ENCODE measurements at regions not wholly inside any gene's neighbourhood (a gene's known extent, or its start where the extent isn't known, plus 50 kb on each side); places are given as distances from the start of the nearest gene placed in this dataset.

- DNase-seq (ENCODE audit: low read depth in 2 of 2): no peak
These were observed 80.5 kb downstream of the CLDN34 start for GRCh38 chrX:10047631-10048030.

GRCh38 chrX:10048076-10048475 is 80.9 kb downstream of the CLDN34 start:
- DNase-seq (ENCODE audit: low read depth in 2 of 2): no peak

- DNase-seq (ENCODE audit: low read depth in 2 of 2): no peak
These were observed 81.5 kb downstream of the CLDN34 start for GRCh38 chrX:10048707-10049106.

- DNase-seq (ENCODE audit: low read depth in 2 of 2): no peak
These were observed 82.1 kb downstream of the CLDN34 start for GRCh38 chrX:10049236-10049635.

DNA sequence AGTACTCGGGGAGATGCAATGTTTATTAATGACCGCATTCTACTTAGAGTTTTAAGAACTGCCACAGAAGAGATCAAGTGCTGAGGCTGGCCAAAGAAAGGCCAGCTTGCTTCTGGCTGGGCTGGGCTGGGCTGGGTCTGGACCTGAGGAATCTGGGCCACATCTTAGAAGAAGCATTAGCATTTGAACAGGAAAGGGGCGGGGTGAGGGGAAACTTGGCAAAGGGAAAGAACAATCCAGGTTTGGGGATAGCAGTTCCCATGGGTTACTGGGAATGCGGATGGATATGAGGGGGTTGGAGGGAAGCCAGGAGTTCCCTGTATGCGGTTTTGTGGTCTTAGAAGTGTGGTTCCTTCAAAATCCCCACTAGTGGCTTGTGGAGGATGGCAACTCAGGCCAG is 83.3 kb downstream of the CLDN34 start:
- DNase-seq (ENCODE audit: low read depth in 2 of 2): no peak

DNA sequence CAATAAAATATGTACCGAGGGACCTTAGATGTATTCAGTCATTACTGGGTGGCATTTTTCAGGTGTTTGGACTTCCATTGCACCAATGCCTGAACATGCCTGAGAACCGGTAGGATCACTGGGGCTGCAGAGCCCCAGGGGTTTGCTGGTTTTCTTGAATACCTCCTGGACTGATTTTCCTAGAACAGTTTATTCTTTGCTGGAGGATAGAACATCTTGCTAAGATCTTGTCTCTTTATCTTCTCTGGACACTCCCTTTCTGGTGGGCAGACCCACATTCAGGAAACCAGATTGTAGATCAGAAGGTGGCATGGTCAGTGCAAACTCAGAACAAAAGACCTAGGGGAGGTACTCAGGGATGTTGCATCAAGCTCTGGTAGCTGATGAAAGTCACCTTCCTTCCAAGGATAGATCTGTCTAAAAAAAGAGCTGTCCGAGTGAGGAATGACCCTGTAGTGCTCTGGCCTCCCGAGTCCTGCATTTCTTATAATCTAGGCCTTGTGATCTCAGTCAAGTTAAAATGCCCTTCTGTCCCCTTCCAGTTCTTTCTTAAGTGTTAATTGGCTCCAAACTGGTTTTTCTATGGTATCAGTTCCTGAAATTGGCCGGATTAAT is 84.8 kb downstream of the CLDN34 start:
- no peak for DNase-seq (ENCODE audit: low read depth in 2 of 2)

- no peak for DNase-seq (ENCODE audit: low read depth in 2 of 2)
These were observed 85.9 kb downstream of the CLDN34 start for GRCh38 chrX:10052906-10053625.

DNA sequence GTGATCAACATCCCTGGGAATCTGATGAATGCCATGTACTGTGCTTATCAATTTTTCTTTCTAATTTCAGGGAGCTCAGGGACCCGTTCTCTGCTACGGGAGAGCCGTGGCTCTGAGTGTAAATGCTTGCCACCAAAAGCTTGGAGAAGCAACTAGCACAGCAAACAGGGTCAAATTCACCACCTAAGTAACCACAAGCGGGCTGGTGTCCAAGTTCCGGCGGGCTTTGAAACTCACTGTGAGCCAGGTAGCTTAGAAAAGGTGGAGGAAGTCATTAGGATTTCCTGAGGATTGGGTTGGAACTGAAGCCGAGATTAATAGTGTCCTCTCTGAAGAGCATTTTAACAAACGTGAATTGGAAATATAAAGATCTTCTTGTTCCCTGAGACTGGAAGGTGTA is 87.2 kb downstream of the CLDN34 start:
- DNase-seq (ENCODE audit: low read depth in 2 of 2): no peak

- no peak for DNase-seq (ENCODE audit: low read depth in 2 of 2)
These were observed 88.3 kb downstream of the CLDN34 start for GRCh38 chrX:10055430-10055829.

DNA sequence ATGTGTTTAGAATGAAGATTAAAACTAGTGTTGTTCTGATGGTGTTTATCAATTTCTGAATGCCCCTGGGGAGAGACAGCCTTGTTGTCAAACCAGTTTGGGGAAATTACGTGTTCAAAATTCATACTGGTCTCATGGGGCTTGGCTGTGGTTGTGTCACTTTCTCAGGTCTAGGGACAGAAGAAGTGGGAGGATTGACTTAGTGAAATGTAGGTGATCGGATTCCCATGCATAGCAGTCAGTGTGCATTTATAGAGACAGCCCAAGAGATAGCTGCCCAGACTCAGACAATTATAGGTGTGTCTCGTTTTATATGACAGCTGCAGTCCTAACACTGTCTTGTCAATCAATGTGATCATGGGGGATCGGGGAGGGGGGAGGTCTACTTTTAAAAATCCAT is 94.4 kb upstream of the CLCN4 start:
- no peak for DNase-seq (ENCODE audit: low read depth in 2 of 2)

DNA sequence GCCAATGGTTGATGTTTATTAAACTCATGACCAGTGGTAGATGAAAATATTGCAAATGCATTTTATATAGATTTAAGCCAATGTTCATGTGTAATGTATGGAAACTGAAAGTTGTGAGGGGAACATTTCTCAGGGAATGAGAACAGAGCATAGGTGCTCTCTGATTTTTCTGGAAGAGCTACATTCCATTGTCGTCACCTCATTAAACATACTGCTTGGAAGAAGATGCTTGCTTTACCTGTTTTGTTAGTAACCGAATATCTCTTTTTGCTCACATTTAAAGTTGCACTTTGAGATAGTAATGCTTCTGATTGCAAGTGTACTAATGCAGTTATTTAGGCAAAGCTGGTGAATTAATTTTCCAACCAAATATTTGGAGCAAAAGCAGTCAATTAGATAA is 93.8 kb upstream of the CLCN4 start:
- DNase-seq (ENCODE audit: low read depth in 2 of 2): no peak

- no peak for DNase-seq (ENCODE audit: low read depth in 2 of 2)
These were observed 92.0 kb upstream of the CLCN4 start for GRCh38 chrX:10064736-10065135.

- no peak for DNase-seq (ENCODE audit: low read depth in 2 of 2)
These were observed 85.9 kb upstream of the CLCN4 start for GRCh38 chrX:10070714-10071436.

DNA sequence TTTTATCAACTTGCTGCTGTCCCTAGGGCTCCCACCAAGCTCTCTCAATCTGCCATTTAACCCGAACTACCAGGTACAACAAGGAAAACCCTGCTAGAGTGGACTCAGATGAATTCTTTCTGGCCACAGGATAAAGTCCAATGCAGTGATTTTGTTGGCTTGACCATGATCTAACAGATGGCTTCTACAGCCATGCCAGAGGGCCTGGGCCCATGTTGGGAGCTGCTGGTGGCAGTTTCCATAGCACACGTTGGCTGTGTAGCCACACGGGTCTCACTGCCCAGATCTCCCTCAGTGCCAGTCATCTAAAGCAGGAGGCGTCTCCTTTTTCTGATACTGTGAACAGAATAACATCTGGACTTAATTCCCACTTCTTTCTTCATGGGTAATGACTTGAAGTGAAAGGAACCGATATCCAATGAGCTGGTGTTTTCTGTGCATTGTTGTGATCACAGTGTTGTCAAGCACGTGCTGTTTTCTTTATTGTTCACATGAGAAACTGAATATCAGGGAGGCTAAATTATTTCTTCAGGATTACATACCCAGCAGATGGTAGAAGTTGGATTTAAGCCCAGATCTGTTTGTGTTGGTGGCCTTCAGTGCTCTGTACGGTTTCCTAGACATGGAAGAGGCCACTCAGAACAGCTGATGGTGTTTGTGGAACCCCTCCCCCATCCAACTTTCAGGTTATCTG is 85.2 kb upstream of the CLCN4 start:
- no peak for DNase-seq (ENCODE audit: low read depth in 2 of 2)

DNA sequence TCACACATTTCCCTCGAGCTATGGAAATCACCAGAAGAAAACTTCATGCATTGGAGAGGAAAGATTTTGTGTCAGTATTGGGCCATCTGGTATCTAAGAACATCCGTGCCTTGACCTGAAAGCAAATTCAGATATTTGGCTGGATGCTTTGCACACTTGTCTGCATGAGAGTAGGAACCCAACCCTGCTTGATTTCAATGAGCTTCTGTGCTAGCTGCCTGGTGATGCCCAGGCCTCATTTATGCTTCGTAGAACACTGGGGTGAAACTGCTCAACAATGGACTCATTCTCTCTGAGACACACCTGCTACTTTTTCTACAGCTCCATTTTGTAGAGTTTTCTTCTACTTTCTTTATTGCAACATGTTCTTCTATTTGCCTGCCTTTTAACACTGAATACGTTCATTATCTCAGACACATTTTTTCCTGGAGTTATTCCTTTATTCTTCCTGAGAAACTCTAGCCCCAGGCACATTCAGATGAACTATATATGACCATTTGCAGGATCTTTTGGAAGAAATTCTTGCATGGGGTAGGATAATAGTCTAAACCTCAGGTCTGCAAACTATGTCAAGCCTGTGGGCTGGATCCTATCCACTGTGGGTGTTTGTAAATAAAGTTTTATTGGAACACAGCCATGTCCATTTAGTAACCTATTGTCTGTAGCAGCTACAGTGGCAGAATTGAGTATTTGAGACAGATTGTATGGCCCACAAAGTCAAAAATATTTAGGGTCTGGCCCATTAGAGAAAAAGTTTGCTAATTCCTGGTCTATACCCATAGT is 83.8 kb upstream of the CLCN4 start:
- DNase-seq (ENCODE audit: low read depth in 2 of 2): no peak

- DNase-seq (ENCODE audit: low read depth in 2 of 2): no peak
These were observed 83.1 kb upstream of the CLCN4 start for GRCh38 chrX:10073671-10074070.

DNA sequence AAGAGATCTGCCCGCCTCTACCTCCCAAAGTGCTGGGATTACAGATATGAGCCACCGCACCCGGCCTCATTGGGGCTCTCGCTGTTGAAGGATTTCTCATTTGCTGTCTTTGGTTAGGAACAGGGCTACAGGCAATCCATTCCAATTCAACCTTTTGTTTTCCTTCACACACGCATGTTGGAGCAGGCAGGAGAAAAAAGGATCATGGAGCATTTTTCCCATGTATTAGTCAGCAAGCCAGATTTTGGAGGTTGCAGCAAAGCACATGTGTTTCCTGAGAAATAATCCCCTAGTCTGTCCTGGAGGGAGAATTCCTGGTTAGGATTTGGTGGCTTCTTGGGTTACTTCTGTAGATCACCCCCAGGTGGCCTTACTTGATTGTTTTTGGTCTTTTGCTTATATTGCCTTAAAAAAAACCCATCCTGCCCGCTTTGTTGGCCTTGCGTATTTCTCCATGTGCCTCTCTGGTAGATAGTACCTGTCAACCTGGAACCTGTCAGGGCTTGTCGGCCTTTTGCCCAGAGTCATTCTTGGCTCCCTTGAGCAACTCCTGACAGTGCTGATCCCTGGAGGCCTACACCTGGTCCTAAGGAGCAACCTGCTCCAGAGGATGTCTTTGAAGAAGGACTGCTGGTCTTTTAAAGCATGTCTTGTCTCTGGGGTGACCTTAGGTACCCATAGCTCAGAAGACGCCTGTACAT is 82.4 kb upstream of the CLCN4 start:
- no peak for DNase-seq (ENCODE audit: low read depth in 2 of 2)

DNA sequence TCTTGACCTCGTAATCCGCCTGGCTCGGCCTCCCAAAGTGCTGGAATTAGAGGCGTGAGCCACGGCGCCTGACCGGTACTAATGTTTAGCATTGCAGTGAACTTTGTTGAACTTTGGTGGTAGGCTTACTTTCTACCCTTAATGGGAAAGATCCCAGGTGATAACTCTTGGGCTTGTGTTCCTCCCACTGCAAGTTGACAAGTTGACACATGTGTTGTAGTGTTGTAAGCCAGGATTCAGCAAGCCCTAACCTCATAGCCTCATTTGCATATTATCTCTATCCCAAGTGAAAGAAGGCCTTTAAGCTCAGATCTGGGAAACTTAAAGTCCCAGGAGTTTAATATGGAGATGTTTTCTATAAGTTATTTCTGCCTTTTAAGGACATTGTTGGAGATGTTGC is 80.0 kb upstream of the CLCN4 start:
- DNase-seq (ENCODE audit: low read depth in 2 of 2): no peak

- DNase-seq (ENCODE audit: low read depth in 2 of 2): no peak
These were observed 79.2 kb upstream of the CLCN4 start for GRCh38 chrX:10077425-10078188.

- DNase-seq (ENCODE audit: low read depth in 2 of 2): no peak
These were observed 78.5 kb upstream of the CLCN4 start for GRCh38 chrX:10078266-10078665.
